ENCODE measurements at regions not wholly inside any gene's neighbourhood (a gene's known extent, or its start where the extent isn't known, plus 50 kb on each side); places are given as distances from the start of the nearest gene placed in this dataset.

DNA sequence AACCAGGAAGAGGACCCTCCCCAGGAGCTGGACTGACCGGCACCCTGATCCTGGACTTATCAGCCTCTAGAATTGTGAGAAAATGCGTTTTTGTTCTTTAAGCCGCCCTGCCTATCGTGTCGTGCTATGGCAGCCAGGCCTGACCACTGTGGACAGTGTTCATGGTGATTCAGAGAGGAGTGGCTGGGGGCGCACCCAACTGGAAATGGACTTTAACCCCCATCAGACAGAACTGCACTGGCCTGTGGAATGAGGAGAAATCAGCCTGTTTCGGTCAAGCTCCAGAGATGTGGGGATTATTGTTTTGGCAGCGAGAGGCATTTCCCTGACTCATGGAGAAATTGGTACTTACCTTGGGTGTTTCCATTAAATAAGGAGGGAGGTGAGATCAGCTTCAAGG lies 1437.8 kb downstream of the BRD1 start:
- TF ChIP-seq, protein P1, sequence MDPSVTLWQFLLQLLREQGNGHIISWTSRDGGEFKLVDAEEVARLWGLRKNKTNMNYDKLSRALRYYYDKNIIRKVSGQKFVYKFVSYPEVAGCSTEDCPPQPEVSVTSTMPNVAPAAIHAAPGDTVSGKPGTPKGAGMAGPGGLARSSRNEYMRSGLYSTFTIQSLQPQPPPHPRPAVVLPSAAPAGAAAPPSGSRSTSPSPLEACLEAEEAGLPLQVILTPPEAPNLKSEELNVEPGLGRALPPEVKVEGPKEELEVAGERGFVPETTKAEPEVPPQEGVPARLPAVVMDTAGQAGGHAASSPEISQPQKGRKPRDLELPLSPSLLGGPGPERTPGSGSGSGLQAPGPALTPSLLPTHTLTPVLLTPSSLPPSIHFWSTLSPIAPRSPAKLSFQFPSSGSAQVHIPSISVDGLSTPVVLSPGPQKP (IDR thresholded peaks at IDR 0.05; ENCODE audit: borderline replicate concordance, low read depth, low read length) = no peak
- TF ChIP-seq CEBPB (IDR thresholded peaks at IDR 0.05; ENCODE audit: low read depth, low read length) (no peak), MXI1 (IDR thresholded peaks at IDR 0.05; ENCODE audit: borderline replicate concordance, low read depth, low read length) (no peak), RFX5 (IDR thresholded peaks at IDR 0.05; ENCODE audit: low read depth, low read length) (no peak), MAFK (IDR thresholded peaks at IDR 0.05; ENCODE audit: low read depth, low read length) (no peak), POLR2A (IDR thresholded peaks at IDR 0.05; ENCODE audit: low read depth, low read length) (no peak)
- TF ChIP-seq, protein P2, sequence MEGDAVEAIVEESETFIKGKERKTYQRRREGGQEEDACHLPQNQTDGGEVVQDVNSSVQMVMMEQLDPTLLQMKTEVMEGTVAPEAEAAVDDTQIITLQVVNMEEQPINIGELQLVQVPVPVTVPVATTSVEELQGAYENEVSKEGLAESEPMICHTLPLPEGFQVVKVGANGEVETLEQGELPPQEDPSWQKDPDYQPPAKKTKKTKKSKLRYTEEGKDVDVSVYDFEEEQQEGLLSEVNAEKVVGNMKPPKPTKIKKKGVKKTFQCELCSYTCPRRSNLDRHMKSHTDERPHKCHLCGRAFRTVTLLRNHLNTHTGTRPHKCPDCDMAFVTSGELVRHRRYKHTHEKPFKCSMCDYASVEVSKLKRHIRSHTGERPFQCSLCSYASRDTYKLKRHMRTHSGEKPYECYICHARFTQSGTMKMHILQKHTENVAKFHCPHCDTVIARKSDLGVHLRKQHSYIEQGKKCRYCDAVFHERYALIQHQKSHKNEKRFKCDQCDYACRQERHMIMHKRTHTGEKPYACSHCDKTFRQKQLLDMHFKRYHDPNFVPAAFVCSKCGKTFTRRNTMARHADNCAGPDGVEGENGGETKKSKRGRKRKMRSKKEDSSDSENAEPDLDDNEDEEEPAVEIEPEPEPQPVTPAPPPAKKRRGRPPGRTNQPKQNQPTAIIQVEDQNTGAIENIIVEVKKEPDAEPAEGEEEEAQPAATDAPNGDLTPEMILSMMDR (conservative IDR thresholded peaks at IDR 0.05; ENCODE audit: low read depth, low read length) = no peak

Data from IMR-90 (cell line).